GM18909 (cell line): ENCODE measurements at regions not wholly inside any gene's neighbourhood (a gene's known extent, or its start where the extent isn't known, plus 50 kb on each side); places are given as distances from the start of the nearest gene placed in this dataset.

Experiments used
- ATAC-seq: cut with Tn5 transposase; IDR thresholded peaks from one replicate; pipeline ENCODE4 v1.9.1; 2021; ENCODE audit warnings: mild to moderate bottlenecking; ENCODE audit not compliant: unreplicated experiment, poor library complexity

GRCh38 chr11:19493446-19494213, 219.0 kb upstream of the NAV2 start:
- ATAC-seq, result no peak

GRCh38 chr11:19482319-19483100, 230.1 kb upstream of the NAV2 start:
- ATAC-seq, result no peak

DNA sequence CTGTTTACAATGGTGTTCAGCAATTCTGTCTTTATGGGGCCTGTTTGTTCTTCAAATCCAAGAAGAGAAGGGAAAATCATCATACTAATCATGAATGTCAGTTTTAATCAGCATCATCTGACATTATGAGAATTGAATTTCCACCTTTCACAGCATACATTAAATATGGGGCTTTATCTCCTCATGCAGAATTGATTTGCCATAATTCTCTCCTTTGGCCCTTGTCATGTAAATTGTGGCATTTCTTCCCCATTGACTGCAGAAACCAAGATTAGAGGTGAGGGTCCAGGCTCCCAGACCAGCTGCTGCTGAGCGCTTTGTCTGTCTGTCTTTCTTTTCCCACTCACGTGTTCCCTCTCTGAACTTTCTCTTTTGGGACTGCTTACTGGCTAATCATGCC, 232.1 kb upstream of the NAV2 start:
- ATAC-seq, result no peak

- no peak for ATAC-seq
Observed at GRCh38 chr11:19478891-19479290, 233.7 kb upstream of the NAV2 start.

DNA sequence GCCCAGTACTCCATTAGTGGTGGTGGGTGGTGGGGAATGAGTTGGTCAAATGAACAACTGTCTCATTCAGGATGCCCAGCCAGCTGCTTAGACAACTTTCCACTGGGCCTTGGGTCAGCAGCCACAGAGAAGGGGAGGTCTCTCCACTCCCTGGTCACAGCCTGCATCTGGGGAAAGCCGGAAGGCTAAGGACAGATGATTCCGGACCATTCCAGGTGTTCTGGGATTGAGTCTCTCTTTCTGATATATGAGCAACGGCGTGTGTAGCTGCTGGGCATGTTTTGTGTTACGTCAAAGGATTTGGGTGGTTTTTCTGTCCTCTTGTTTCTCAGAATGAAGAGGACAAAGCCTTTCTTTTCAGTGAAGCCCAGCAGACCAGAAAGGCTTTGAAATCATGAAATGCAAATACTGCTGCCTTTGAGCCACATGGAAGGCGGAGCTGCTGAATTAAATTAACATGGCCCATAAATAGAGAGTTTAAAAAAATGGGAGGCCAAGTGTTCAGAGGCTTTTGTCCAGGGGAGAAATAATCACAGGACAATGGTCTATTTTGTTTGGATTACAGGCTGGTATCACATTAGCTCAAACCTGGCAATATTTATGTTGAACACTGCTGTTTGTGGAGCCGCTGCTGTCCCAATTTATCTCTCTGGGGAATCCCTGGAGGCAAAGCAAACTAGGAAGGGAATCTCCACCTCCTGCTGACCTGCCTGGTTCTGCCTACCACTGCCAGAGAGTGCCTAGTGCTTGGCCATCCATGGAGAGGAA, 234.4 kb upstream of the E2F8 start:
- ATAC-seq, result peak; percentile 79

DNA sequence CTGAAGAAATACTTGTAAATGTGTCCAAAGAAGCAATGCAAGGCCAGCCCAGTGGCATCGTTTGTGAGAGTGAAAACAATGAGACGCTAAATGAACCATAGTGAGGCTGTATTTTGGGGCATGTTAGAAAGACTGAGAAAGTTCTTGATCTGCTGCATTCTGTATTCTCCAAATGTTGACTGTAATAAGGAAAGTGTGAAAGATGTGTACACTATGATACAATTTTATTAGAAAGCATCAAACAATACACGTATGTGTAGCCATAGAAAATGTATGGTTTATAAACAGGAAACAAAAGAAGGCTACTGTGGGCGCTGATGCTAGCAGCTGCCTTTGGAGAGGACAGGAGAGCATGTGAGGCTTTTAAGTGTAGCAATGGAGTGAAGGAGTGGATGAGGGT, 233.5 kb upstream of the E2F8 start:
- no peak for ATAC-seq

GRCh38 chr11:19472679-19473078, 231.9 kb upstream of the E2F8 start:
- no peak for ATAC-seq

DNA sequence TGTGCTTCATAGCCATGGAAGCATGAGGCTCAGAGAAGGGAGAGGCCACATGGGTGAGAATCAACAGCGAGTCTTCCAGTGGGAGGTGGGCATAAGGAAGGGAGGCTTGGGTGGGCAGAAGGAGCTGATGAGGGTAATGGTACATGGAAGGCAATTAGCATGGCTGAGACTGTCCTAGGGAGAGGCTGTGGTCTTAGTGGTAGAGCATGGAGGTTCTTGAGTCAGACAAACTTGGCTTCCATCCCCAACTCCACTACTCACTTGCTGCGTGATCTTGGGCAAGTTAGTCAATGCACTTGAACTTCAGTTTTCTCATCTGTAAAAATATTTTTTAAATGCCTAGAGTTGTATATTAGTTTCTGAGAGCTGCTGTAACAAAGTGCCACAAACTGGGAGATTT, 227.2 kb upstream of the E2F8 start:
- ATAC-seq, result no peak

DNA sequence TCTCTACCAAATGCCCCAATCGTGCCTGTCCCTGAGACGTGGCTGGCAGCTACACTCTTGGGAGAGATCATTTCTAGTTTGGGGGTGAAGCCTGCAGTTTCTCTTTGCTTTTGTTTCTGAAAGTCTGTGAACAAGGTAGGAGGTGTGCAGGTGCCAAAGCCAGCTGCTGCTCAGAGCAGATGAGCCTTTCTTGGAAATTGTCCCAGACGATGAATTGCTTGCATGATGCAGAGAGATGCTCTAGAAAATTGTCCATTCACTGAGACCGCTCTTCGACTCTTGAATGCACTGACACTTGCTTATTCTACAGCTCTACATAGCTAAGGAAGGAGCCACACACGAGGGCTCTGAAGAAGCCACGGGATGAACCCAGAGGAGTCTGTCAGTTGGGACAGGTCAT, 225.6 kb upstream of the E2F8 start:
- ATAC-seq, result no peak

GRCh38 chr11:19463976-19464375, 223.2 kb upstream of the E2F8 start:
- ATAC-seq, result no peak

DNA sequence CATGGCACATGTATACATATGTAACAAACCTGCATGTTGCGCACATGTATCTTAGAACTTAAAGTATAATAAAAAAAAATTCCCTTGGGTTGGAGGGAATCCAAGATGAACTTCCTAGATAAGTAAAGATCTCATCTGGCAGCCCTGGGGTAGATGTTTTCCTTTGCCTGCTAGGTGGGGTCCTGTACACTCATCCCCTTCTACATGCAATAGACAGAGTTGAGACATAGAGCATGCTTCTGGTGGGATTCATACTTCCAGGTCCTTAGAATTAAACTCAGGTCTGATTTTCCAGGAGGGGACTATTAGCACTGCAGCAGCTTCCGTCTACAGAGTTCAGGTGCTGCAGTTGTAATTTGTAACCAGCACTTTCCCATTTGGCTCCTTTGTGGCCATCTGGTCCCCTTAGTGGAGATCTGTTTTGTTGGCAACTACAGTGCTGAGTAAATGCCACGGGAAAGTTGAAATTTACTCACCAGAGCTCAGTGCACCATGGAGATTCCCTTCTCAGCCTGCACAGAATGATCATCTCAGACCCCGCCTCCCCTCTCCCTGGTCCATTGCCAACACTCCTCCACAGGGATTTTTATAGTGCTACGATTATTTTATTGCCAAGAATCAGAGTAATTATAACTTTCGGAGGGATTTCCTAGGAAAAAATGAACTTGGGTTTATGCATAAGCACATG, 220.1 kb upstream of the E2F8 start:
- ATAC-seq, result no peak

DNA sequence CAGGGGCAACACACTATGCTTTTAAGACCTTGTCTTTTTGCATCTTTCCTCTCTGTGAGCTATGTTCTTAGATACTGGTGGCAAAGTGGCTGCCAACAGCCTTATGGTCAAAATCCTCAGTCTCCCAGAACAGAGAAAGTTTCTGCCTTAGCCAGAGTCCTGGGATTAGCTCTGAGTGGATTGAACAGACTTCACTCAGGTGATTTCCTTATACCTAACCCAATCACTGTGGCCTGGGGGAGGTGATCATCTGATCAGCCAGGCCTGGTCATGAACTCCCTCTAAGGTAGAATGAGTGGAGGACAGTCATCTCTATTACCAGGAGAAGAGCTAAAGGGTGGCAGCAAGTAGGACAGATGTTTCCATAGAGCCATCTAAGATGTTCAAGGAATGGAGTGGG, 218.5 kb upstream of the E2F8 start:
- no peak for ATAC-seq

- no peak for ATAC-seq
Observed at GRCh38 chr11:19458721-19459120, 218.0 kb upstream of the E2F8 start.

GRCh38 chr11:19458231-19458630, 217.5 kb upstream of the E2F8 start:
- no peak for ATAC-seq

GRCh38 chr11:19455731-19456130, 215.0 kb upstream of the E2F8 start:
- ATAC-seq, result no peak

GRCh38 chr11:19453651-19454257, 213.0 kb upstream of the E2F8 start:
- ATAC-seq, result no peak

DNA sequence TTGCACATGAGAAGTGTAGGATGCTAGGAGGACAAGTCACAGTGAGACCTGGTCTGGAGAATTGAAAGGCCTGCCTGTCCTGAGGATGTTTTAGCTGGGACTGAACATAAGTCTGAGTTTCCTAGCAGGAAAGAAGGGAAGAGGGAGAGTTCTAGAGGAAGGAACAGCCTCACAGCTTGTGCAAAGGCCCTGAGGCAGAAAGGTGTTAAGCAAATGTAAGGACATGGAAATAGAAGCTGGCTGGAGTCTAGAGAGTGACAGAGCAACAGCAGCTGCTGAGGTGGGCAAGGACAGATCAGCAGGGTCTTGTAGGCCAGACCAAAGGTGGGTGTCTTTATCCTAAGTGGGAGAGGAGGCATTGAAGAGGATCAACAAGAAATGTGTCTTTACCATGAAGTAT, 210.9 kb upstream of the E2F8 start:
- ATAC-seq, result no peak

- ATAC-seq, result no peak
Observed at GRCh38 chr11:19450282-19450681, 209.5 kb upstream of the E2F8 start.

GRCh38 chr11:19448651-19449050, 207.9 kb upstream of the E2F8 start:
- ATAC-seq, result no peak

GRCh38 chr11:19447150-19447566, 206.4 kb upstream of the E2F8 start:
- ATAC-seq, result no peak
